Hippocampal formation (tissue), 2 donors: ENCODE measurements at regions not wholly inside any gene's neighbourhood (a gene's known extent, or its start where the extent isn't known, plus 50 kb on each side); places are given as distances from the start of the nearest gene placed in this dataset.
"Not testable (repeated sequence)": the region's sequence is repeated elsewhere in the genome, so short reads cannot be mapped to it uniquely, and the experiment has no call there.

Experiments used
- DNase-seq, 2 donors: peaks; one replicate each; lab custom pipeline; 2025; lab: John Stamatoyannopoulos, UW

- no peak for DNase-seq
Measured at GRCh38 chr1:189970331-189971230, 507.1 kb downstream of the BRINP3 start.

DNA sequence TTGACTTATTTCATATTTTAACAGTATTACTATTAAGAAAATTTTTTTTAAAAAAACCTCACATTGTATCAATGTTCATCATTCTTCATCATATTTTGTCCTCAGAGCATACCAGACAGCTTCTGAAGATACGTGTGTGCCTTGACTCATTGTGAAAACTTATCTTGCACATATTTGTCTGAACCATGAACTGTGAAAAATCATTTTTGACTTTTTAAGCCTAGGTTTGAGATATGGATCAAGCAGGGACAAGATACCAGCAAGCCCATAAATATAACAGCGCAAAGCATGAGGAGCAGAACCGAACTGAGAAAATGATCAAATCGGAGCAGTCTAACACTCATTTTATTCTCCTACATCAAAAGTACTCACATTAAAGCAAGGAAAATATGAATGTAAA lies 506.0 kb downstream of the BRINP3 start:
- no peak for DNase-seq

DNA sequence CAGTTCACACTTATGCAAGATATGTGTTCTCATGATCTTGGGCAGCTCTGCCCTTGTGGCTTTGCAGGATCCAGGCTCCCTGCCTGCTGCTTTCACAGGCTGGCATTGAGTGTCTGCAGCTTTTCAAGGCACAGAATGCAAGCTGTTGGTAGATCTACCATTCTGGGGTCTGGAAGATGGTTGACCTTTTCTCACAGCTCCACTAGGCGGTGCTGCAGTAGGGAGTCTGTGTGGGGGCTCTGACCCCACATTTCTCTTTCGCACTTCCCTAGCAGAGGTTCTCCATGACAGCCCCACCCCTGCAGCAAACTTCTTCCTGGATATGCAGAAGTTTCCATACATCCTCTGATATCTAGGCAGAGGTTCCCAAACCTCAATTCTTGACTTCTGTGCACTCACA lies 500.5 kb downstream of the BRINP3 start:
- no peak for DNase-seq

GRCh38 chr1:189983166-189983890 lies 494.3 kb downstream of the BRINP3 start:
- DNase-seq, result no peak

GRCh38 chr1:189986516-189986915 lies 491.1 kb downstream of the BRINP3 start:
- no peak for DNase-seq

- no peak for DNase-seq
Measured at GRCh38 chr1:189987509-189987908, 490.2 kb downstream of the BRINP3 start.

DNA sequence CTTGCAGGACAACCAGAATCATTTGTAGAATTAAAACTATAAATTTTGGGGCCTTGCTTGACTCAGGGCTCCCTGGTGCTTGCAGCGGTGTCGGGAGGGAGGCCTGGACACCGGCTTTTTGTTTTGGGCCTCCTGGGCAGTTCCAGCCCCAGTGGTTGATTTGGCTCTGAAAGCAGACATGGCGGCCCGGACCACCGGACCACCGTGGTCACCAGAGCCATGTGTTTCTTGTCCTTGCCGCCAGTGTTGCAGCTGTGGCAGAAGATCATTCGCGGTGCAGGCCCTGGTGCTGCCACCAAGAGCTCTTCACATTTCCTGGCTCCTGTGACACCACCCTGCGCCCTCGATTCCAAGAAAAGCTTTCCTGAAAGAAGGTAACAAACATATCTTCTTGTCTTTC lies 484.8 kb downstream of the BRINP3 start:
- no peak for DNase-seq

DNA sequence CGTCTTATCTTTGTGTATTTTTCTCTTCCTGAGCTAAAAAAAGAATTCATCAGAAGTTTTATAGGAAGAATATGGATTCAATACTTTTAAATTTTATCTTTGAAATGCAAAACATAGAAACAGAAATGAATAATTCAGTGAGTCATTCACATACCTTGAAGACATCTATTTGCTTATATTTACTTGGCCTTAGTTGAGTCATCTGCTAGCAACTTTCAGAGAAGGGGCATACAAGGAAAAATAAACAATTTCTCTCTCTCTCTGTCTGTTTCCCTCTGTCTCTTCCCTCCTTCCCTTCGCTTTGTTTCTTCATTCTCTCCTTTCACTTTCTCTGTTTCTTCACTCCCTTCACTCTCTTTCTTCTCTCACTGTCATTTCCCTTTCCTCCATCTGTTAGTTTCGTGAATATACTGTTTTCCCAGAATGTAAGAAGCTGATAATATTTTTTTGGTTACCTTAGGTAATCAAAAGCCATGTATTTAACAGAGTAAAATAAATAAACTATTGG lies 477.2 kb downstream of the BRINP3 start:
- DNase-seq, result no peak

- no peak for DNase-seq
Measured at GRCh38 chr1:190001187-190001586, 476.5 kb downstream of the BRINP3 start.

- no peak for DNase-seq
Measured at GRCh38 chr1:190003376-190003775, 474.3 kb downstream of the BRINP3 start.

DNA sequence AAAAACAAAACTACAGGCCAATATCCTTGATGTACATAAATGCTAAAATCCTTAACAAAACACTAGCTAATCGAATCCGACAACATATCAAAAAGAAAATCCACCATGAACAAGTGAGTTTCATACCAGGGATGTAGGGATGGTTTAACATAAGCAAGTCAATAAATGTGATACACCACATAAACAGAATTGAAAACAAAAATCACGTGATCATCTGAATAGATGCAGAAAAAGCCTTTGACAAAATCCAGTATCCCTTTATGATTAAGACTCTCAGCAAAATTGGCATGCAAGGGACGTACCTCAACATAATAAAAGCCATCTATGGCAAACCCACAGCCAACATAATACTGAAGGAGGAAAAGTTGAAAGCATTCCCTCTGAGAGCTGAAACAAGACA lies 466.1 kb downstream of the BRINP3 start:
- DNase-seq, result no peak

DNA sequence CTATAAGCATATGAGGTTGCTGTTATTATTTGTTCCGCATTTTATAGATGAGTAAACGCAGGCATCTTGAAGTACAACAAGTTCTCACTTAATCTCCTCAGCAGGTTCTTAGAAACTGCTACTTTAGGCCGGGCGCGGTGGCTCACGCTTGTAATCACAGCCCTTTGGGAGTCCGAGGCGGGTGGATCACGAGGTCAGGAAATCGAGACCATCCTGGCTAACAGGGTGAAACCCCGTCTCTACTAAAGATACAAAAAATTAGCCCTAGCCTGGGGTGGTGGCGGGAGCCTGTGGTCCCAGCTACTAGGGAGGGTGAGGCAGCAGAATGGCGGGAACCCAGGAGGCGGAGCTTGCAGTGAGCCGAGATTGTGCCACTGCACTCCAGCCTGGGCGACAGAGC lies 458.5 kb downstream of the BRINP3 start:
- not testable (repeated sequence) for DNase-seq

DNA sequence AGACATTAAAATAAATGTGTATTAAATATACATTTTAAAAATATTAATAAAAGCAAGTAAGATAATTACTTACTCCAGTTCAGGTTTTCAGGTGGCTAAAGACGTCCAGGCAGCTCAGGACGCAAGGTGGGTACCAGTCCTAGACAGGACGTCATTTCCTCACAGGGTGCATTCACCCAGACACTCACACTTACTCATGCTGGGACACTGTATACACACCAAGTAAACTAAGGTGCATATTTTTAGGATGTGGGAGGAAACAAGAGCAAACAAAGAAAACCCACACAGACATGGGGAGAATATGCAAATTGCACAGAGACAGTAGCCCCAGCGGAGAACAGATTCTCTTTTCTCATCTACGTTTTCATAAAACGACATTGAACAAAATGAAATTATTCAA lies 457.9 kb downstream of the BRINP3 start:
- DNase-seq, result no peak

- DNase-seq, result no peak
Measured at GRCh38 chr1:190022709-190023108, 455.0 kb downstream of the BRINP3 start.

DNA sequence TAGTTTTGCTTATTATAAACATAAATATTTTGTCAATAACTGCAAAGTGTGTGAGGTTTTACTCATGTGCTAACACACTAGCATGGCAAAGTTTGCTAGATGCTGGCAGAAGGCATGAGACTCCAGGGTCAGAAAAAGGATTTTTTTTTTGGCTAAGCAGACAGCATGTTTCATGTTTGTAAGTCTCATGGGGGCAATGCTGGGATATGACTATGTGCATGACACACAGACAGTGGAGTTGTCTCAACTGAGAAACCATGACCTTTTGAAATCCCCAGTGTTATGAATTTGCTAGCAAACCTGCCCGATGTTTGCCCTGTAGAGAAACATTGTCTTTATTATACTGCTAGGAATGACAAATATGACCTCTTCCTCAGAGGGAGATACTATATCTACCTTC lies 448.2 kb downstream of the BRINP3 start:
- DNase-seq, result no peak

- DNase-seq, result no peak
Measured at GRCh38 chr1:190043655-190044054, 434.0 kb downstream of the BRINP3 start.

DNA sequence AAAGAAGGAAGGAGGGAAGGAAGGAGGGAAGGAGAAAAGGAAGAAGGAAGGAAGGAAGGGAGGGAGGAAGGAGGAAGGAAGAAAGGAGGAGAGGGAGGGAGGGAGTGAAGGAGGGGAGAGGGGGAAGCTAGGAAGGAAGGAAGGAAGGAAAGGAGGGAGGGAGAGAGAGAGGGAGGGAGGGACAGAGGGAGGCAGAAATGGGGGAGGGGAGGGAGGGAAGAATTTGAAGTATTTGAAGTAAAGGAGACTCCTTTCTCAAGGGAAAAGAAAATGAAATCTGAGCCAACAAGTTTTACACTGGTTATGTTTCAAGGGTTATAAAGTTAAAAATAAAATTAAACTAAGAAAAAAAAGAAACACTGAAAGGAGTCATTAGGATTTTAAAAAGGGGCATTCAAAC lies 431.4 kb downstream of the BRINP3 start:
- no peak for DNase-seq
